ENCODE measurements at regions not wholly inside any gene's neighbourhood (a gene's known extent, or its start where the extent isn't known, plus 50 kb on each side); places are given as distances from the start of the nearest gene placed in this dataset.
"Not testable (repeated sequence)": the region's sequence is repeated elsewhere in the genome, so short reads cannot be mapped to it uniquely, and the experiment has no call there.

GRCh38 chr12:19719672-19720071, 280.4 kb downstream of the AEBP2 start:
- no peak for DNase-seq

- no peak for DNase-seq
Observed at GRCh38 chr12:19726122-19726521, 286.8 kb downstream of the AEBP2 start.

GRCh38 chr12:19726592-19726991, 287.3 kb downstream of the AEBP2 start:
- DNase-seq: no peak

- DNase-seq: no peak
Observed at GRCh38 chr12:19737019-19737418, 297.7 kb downstream of the AEBP2 start.

GRCh38 chr12:19739195-19739776, 300.0 kb downstream of the AEBP2 start:
- DNase-seq: no peak

GRCh38 chr12:19740472-19741131, 301.3 kb downstream of the AEBP2 start:
- DNase-seq: no peak

GRCh38 chr12:19741132-19741489, 301.8 kb downstream of the AEBP2 start:
- no peak for DNase-seq

GRCh38 chr12:19744705-19745218, 305.5 kb downstream of the AEBP2 start:
- no peak for DNase-seq

GRCh38 chr12:19746471-19746870, 307.2 kb downstream of the AEBP2 start:
- no peak for DNase-seq

GRCh38 chr12:19749906-19750574, 310.7 kb downstream of the AEBP2 start:
- no peak for DNase-seq

- no peak for DNase-seq
Observed at GRCh38 chr12:19751078-19751477, 311.8 kb downstream of the AEBP2 start.

- no peak for DNase-seq
Observed at GRCh38 chr12:19752712-19753111, 313.4 kb downstream of the AEBP2 start.

DNA sequence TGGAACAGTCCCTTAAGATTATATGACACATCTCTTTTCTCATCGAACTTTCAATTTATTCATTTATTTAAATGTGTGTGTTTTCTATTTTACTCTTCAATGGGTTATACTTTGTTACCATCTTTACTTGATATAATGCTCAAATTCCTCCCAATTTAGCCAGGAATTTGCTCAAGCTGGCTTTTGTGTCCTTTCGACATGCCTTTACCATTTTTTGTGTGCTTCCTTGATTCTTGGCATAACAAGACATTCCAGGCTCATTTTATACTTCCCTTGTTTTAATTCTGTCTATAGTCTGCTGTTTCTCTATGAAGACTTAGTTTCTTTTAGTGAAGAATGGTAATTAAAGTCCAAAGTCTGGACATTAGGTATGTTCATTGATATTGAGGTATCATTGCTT, 315.8 kb downstream of the AEBP2 start:
- no peak for DNase-seq

DNA sequence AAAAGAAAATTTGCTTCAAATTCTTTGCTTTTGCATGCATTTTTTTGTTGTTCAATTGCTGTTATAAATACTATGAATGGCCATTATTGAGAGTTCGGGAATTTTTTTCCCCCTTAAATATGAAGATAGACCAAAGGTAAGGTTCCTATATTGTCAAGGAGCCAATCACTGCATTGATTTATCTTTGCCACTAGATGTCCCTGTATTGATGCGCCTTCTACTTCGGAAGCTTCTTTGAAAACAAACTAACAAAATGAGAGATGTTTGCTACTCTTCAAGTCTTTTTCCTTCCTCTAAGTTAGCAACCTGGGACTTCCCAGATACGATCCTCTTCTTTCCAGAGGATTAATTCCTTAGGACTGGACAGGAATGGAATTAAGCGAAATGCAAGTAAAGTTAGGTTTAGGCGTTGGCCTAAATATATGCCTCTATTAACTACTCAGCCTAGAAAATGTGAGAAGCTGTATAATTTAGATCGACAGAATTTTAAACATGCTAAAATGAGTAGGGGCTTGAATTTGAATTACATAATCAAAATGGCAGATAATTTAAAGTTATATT, 318.1 kb downstream of the AEBP2 start:
- no peak for DNase-seq

DNA sequence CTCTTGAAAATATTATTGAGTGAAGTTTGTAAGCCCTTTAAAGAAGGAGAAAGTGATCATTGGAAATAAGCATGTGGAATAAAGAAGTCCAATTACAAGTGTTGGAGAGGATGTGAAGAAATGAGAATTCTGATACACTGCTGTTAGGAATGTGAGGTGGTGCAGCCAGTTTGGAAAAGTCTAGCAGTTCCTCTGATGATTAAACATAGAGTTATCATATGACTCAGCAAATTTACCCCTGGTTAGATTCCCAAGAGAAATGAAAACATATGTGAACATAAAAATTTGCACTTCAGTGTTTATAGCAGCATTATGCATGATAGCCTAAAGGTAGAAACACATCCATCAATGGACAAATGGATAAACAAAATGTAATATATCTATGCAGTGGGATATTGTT, 319.9 kb downstream of the AEBP2 start:
- DNase-seq: no peak

- no peak for DNase-seq
Observed at GRCh38 chr12:19760611-19761010, 321.3 kb downstream of the AEBP2 start.

DNA sequence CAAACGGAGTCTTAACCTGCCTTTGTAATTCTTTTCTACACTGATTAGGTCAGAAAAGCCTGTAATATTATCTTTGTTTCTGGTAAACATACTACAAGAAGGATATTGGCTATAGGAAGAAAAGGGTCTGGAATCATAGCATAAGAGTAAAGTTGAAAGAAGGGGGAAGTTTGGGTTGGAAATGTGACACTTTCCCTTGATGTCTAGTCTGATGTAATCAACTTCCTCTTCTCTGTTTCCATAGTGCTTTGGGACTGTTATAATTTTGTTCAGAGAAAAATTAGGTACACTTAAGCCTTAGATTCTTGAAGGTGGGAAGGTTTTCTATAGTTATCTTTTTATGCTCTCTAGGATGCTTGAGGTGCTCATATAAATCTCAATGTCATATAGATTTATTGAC, 322.2 kb downstream of the AEBP2 start:
- no peak for DNase-seq

DNA sequence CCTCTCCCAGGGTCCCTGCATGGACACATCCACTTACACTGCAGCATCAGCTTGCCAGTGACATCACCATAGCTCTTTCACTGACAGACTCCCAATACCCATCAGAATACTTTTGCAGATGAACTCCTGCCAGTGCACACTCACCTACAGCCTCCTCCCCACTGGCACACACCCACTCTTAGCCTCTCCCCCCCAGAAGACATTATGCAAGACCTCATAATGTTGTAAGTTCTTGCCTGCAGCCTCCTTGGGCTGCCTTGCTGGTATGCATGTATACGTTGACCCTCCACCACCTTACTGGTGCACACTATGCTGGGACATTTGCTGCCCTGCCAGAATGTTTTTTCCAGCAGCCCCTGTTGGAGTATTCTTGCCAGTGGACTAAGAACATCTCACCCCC, 324.2 kb downstream of the AEBP2 start:
- no peak for DNase-seq

GRCh38 chr12:19764408-19764807, 325.1 kb downstream of the AEBP2 start:
- no peak for DNase-seq

GRCh38 chr12:19771858-19772257, 332.6 kb downstream of the AEBP2 start:
- no peak for DNase-seq

- no peak for DNase-seq
Observed at GRCh38 chr12:19772776-19773175, 333.5 kb downstream of the AEBP2 start.

- DNase-seq: no peak
Observed at GRCh38 chr12:19775241-19775640, 335.9 kb downstream of the AEBP2 start.

DNA sequence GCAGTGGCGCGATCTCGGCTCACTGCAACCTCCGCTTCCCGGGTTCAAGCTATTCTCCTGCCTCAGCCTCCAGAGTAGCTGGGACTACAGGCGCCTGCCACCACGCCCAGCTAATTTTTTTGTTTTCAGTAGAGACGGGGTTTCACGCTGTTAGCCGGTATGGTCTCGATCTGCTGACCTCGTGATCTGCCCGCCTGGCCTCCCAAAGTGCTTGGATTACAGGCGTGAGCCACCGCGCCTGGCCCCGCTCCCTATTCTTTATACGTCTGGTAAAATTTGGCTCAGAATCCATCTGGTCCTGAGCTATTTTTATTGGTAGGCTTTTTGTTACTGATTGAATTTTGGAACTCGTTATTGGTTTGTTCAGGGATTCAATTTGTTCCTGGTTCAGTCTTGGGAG, 336.7 kb downstream of the AEBP2 start:
- DNase-seq: not testable (repeated sequence)

- no peak for DNase-seq
Observed at GRCh38 chr12:19778172-19778571, 338.9 kb downstream of the AEBP2 start.
